ENCODE measurements at regions not wholly inside any gene's neighbourhood (a gene's known extent, or its start where the extent isn't known, plus 50 kb on each side); places are given as distances from the start of the nearest gene placed in this dataset.
A peak's percentile ranks its signal among the peaks of the same experiment; 100 is the strongest.

- no peak for DNase-seq
These were observed 66.7 kb upstream of the PNMA1 start for GRCh38 chr14:73780896-73781295.

GRCh38 chr14:73780391-73780790 is 66.2 kb upstream of the PNMA1 start:
- DNase-seq: no peak

GRCh38 chr14:73778736-73779135 is 64.6 kb upstream of the PNMA1 start:
- no peak for DNase-seq

GRCh38 chr14:73777420-73777819 is 63.2 kb upstream of the PNMA1 start:
- no peak for DNase-seq

GRCh38 chr14:73776194-73776537 is 62.0 kb upstream of the PNMA1 start:
- no peak for DNase-seq

GRCh38 chr14:73775339-73776193 is 61.4 kb upstream of the PNMA1 start:
- DNase-seq: no peak

- no peak for DNase-seq
These were observed 60.5 kb upstream of the PNMA1 start for GRCh38 chr14:73774671-73775070.

- DNase-seq: no peak
These were observed 60.0 kb upstream of the PNMA1 start for GRCh38 chr14:73774241-73774570.

GRCh38 chr14:73773441-73774240 is 59.5 kb upstream of the PNMA1 start:
- DNase-seq: no peak

- DNase-seq: peak; percentile 84
These were observed 57.9 kb upstream of the PNMA1 start for GRCh38 chr14:73771848-73772638.

- no peak for DNase-seq
These were observed 57.0 kb upstream of the PNMA1 start for GRCh38 chr14:73770977-73771847.

- DNase-seq: no peak
These were observed 53.9 kb upstream of the PNMA1 start for GRCh38 chr14:73768107-73768506.

- no peak for DNase-seq
These were observed 50.5 kb upstream of the PNMA1 start for GRCh38 chr14:73764406-73765280.
